Stimulated activated naive CD8-positive, alpha-beta T cell treated with anti-CD3 and anti-CD28 coated beads, Interleukin-15, amount 100 ng/mL, for 72 hours (primary cell): ENCODE measurements at regions not wholly inside any gene's neighbourhood (a gene's known extent, or its start where the extent isn't known, plus 50 kb on each side); places are given as distances from the start of the nearest gene placed in this dataset.
"Not testable (repeated sequence)": the region's sequence is repeated elsewhere in the genome, so short reads cannot be mapped to it uniquely, and the experiment has no call there.

Experiments used
- ATAC-seq: fragments of 150-1000 bp; cut with Tn5 transposase; 2 replicates; pipeline ENCODE4 v1.10.0; 2021; ENCODE audit warnings: mild to moderate bottlenecking, moderate library complexity
- DNase-seq, 2 donors: peaks; one replicate each; pipeline ENCODE4 v3.0.0; 2021 to 2022
- H3K27ac Mint-ChIP-seq, 2 donors: one replicate each; pipeline ENCODE4 v1.8.0; 2022; ENCODE audit warnings: mild to moderate bottlenecking in 2 of 2, mixed read lengths in 2 of 2, moderate library complexity in 2 of 2
- H3K27me3 Mint-ChIP-seq: one replicate; pipeline ENCODE4 v1.8.0; 2022; ENCODE audit warnings: mixed read lengths
- H3K4me1 Mint-ChIP-seq: one replicate; pipeline ENCODE4 v1.8.0; 2022; ENCODE audit warnings: mild to moderate bottlenecking, mixed read lengths
- H3K4me3 Mint-ChIP-seq, 2 donors: one replicate each; pipeline ENCODE4 v1.8.0; 2022; ENCODE audit warnings: mild to moderate bottlenecking in 2 of 2, mixed read lengths in 2 of 2, moderate library complexity in 1 of 2
- H3K9me3 Mint-ChIP-seq, 2 donors: one replicate each; pipeline ENCODE4 v1.8.0; 2022; ENCODE audit warnings: mixed read lengths in 2 of 2

DNA sequence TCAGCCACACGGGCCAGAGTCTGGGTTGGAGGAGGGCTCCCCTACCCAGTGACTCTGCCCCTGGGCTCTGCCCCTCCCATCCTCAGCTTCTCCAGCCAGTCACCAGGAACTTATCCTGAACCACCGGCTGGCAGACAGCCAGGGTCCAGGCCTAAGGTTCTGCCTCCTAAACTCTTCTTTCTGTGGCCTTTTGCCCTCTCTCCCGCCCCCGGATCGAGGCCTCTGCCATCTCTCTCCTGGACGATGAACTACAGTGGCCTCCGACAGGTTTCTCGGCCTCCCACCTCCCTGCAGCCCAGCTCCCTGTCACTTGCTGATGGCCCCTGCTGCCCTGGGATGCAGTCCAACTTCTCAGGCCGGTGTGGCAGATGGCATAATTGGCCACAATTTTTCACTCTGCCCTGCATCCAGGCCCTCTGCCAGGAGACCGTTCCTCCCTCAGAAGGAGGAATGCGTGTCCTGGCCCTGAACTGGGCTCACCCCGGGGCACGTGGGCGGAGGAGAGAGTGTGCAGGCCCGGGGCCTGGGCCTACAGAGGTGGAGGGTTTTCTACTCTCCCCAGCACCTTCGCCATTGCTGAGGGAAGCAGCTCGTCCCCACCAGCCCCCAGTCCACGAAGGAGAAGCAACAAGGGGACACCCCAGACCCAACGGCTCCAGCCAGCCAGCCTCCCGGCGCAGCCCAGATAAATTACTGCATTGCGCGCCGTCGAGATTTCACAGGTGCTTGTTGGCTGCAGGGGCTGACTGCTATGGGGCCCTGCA is 81.9 kb upstream of the LRPAP1 start:
- ATAC-seq = no peak
- Mint-ChIP-seq H3K9me3 (peaks cover 12 to 26% of the 10 kb centered on the region in 2 donors), H3K27me3 (peaks cover 18% of the 10 kb centered on the region), H3K27ac (no peak overlapping the region), H3K4me1 (no peaks in the 10 kb centered on the region), H3K4me3 (no peak overlapping the region)
- no peak for DNase-seq

DNA sequence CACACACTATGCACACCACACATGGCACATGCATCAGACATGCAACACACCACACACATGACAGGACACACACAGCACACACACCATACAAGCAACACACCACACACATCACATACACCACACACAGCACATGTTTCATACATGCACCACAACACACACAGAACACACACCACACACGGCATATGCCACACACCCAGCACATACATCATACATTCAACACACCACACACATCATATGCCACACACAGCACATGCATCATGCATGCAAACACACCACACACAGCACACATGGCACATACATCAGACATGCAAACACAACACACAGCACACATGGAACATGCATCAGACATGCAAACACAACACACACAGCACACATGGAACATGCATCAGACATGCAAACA is 80.7 kb upstream of the LRPAP1 start:
- H3K27ac Mint-ChIP-seq = no peak overlapping the region

DNA sequence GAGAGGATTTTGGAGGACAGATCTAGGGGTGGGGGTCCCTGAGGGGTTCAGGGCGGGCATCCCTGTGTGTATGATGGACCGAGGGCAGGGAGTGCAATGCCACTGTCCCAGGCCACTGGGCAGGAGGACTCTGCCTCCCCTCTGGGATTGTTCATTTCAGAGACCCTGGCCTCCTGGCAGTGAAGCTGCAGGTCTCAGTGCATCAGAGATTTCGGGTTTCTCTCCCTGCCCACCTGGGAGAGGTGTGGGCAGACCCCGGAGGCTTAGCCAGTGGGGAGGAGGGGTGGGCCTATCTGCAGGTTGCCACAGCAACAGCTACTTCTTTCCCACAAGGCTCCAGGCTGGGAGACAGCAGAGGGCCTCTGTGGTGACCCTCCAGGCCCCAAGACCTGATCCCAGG is 80.1 kb upstream of the LRPAP1 start:
- Mint-ChIP-seq H3K4me3 (no peak overlapping the region), H3K27me3 (peaks cover 8% of the 10 kb centered on the region), H3K4me1 (no peaks in the 10 kb centered on the region), H3K9me3 (peaks cover 12 to 26% of the 10 kb centered on the region in 2 donors), H3K27ac (no peak overlapping the region)
- DNase-seq (no peak), ATAC-seq (no peak)

More for the DNA sequence above, 80.7 kb upstream of the LRPAP1 start:
- DNase-seq = no peak
- no peak for ATAC-seq
- no peaks in the 10 kb centered on the region for H3K4me1 Mint-ChIP-seq
- H3K4me3 Mint-ChIP-seq = no peak overlapping the region
- H3K9me3 Mint-ChIP-seq = peaks cover 12 to 26% of the 10 kb centered on the region in 2 donors
- peaks cover 7% of the 10 kb centered on the region for H3K27me3 Mint-ChIP-seq

DNA sequence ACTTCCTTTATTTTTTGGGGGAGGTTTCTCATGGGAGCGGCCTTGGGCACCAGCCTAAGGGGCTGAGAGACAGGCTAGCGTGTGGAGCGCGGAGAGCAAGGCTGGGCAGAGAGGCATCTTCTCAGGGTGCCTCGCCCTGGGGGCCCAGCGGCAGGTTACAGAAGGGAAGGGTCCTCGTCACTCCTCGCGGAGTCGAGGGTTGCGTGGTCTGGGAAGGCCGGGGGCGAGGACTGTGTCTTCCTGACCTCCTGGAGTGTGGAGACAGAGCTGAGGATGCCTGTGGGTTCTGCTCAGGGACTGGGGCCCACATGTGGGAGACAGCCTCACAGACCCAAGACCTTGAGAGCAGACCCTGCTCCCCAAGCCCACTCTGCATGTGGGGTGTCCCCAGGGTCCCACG is 79.6 kb upstream of the LRPAP1 start:
- ATAC-seq (no peak), DNase-seq (no peak)
- H3K27ac Mint-ChIP-seq = no peak overlapping the region
- H3K27me3 Mint-ChIP-seq = peaks cover 9% of the 10 kb centered on the region
- H3K4me3 Mint-ChIP-seq = no peak overlapping the region
- no peaks in the 10 kb centered on the region for H3K4me1 Mint-ChIP-seq
- peaks cover 12 to 26% of the 10 kb centered on the region in 2 donors for H3K9me3 Mint-ChIP-seq

DNA sequence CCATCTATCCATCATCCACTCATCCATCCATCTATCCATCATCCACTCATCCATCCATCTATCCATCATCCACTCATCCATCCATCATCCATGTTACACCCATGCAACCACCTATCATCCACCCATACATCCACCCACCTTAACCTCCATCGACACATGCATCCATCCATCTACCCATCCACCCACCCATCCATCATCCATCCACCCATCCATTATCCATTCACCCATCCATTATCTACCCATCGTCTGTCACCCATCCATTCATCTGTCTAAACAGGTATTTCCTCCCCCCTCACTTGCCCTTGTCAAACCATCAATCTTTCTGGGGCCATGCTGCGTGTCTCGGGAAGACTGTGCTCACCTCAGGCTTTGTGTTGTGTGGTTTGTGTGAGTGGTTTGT is 78.6 kb upstream of the LRPAP1 start:
- not testable (repeated sequence) for ATAC-seq, H3K27me3 Mint-ChIP-seq
- H3K27ac Mint-ChIP-seq = peak overlapping the region in 1 of 2 donors; percentile 59

DNA sequence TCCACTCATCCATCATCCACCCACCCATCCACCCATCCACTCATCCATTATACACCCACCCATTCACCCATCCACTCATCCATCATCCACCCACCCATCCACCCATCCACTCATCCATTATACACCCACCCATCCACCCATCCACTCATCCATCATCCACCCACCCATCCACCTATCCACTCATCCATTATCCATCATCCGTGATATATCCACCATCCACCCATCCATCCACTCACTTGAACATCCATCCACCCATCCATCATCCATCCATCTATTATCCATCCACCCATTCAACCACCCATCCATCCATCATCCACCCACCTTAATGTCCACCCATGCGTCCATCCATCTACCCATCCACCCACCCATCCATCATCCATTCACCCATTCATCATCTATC is 77.7 kb upstream of the LRPAP1 start:
- not testable (repeated sequence) for H3K4me1 Mint-ChIP-seq, ATAC-seq, H3K27me3 Mint-ChIP-seq, H3K4me3 Mint-ChIP-seq, DNase-seq, H3K27ac Mint-ChIP-seq
- peaks cover 12 to 26% of the 10 kb centered on the region in 2 donors for H3K9me3 Mint-ChIP-seq

More for the DNA sequence above, 78.6 kb upstream of the LRPAP1 start:
- DNase-seq, H3K4me3 Mint-ChIP-seq, H3K4me1 Mint-ChIP-seq: not testable (repeated sequence)
- H3K9me3 Mint-ChIP-seq = peaks cover 12 to 26% of the 10 kb centered on the region in 2 donors

DNA sequence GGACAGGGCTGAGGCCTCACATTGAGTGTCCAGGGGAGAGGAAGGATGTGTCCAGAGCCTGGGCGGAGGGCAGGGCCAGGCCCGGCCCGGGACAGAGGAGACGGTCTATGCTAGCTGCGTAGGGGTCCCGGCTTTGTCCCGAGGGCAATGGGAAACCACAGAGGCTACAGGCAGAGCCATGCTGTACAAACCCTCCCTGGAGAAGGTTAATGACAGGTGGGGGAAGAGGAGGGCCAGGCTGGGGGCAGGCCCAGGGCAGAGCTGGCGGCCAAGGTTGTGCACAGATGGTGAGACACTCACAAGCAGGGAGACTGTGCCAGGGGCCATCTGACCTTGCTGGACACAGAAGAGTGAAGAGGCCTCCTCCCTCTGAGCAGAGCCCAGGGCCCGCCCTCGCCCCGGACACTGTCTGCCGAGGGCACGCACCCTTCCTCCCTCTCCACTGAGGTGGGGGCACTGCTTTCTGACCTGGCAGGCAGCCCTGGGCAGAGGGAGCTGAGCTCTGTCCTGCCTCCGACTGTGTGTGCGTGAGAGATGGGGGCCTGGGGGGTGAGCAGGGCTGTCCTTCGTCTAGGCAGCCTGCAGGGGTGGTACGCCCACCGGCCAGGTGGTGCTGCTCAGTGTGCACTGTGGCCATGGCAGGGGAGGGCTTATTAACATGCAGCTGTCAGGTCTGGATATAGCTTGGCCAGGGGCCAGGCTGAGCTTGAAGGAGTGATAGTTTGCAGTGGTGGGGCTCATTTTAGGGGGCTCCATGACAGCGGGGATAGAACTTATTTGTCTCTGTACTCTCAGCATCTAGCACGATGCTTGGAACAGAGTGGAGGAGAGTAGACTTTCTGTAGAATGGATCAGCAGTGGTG is 75.7 kb upstream of the LRPAP1 start:
- Mint-ChIP-seq H3K27me3 (peaks cover 9% of the 10 kb centered on the region), H3K27ac (no peak overlapping the region), H3K9me3 (peaks cover 9 to 14% of the 10 kb centered on the region in 2 donors), H3K4me3 (no peak overlapping the region), H3K4me1 (no peaks in the 10 kb centered on the region)
- DNase-seq (no peak), ATAC-seq (peak; percentile 24)

DNA sequence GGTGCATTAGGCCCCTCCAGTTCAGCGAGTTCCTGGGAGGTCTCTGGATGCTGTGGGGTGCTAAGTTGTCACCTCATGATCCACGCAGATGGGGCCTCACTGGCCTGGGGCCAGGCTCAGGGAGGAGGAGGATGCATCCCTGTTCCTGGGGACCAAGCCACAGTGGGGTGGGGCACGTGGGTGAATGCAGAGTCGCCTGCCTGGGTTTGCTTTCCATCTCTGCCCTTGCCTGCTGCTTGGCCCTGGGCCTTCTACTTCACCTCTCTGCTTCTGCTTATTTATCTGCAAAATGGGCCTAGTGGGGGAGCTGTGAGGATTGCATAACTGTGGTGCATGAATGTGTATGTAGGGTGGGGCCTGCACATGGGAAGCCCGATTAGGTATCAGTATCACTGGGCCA is 74.6 kb upstream of the LRPAP1 start:
- not testable (repeated sequence) for H3K27ac Mint-ChIP-seq, H3K27me3 Mint-ChIP-seq, H3K4me1 Mint-ChIP-seq, H3K4me3 Mint-ChIP-seq, DNase-seq
- peaks cover 7 to 19% of the 10 kb centered on the region in 2 donors for H3K9me3 Mint-ChIP-seq
- ATAC-seq = peak; percentile 61

DNA sequence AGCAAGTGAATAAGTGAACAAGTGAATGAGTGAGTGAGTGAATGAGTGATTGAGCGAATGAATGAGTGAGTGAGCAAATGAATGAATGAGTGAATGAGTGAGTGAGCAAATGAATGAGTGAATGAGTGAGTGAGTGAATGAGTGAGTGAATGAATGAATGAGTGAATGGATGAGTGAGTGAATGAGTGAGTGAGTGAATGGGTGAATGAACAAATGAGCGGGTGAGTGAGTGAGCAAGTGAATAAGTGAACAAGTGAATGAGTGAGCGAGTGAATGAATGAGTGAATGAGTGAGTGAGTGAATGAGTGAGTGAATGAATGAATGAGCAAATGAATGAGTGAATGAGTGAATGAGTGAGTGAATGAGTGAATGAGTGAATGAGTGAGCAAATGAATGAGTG is 74.0 kb upstream of the LRPAP1 start:
- DNase-seq, H3K27ac Mint-ChIP-seq, H3K4me1 Mint-ChIP-seq, ATAC-seq, H3K27me3 Mint-ChIP-seq, H3K4me3 Mint-ChIP-seq: not testable (repeated sequence)
- peaks cover 7 to 20% of the 10 kb centered on the region in 2 donors for H3K9me3 Mint-ChIP-seq

DNA sequence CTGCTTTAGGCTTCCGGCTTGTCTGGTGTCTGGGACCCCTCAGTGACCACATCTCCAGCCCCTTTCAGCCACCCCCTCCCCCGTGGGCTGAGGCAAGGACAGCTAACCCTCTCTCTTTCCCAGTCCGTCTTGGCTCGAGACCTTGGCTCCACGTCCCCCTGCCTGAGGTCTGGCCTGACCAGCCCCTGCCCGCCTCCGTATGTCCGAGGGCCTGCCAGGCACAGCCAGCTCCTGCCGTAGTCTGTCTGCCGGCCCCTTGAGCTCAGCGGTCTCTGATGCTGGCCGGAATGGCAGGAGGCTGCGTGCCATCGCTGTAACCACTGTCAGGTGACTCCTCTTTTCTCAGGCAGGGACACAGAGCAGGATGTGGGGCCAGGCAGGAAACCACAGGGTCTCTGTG is 73.3 kb upstream of the LRPAP1 start:
- H3K4me3 Mint-ChIP-seq = no peak overlapping the region
- H3K9me3 Mint-ChIP-seq = peaks cover 7 to 20% of the 10 kb centered on the region in 2 donors
- ATAC-seq = no peak
- H3K27me3 Mint-ChIP-seq = peaks cover 9% of the 10 kb centered on the region
- H3K27ac Mint-ChIP-seq = no peak overlapping the region
- DNase-seq = no peak
- no peaks in the 10 kb centered on the region for H3K4me1 Mint-ChIP-seq

DNA sequence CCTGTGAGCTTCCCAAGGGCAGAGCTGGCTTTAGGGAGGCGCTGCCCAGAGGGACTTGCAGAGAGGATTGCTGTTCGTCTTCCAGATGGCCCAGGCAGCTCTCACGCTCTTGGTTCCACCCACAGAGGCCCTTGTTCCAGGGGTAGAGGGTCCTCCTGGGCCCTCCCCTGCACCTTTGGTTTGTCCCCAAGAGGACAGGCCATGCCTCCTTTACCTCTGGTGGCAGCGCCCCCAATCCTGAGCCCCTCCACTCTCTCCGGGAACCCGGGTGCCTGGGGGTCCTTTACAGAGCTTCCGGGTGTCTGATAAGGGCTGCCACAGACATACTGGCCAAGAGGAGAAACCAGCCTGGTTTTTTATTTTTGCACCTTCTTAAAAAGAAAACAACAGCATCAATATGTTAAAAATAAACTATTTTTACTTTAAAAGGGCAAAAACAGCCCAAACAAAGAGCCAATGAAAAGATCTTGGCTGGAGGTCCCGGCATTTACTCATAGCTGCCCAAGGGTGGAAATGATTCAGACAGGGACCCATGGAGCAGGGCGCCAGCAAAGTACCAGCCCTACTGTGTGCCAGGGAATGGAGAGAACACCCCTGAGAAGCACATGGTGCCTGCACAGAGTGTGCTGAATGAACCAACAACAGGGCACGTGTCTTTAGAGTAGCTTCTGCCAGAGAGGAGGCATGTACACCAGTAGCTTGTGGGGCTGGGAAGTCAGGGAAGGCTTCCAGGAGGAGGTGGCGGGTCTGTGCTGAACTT is 70.8 kb upstream of the LRPAP1 start:
- ATAC-seq, H3K9me3 Mint-ChIP-seq, DNase-seq, H3K27me3 Mint-ChIP-seq, H3K4me1 Mint-ChIP-seq, H3K27ac Mint-ChIP-seq, H3K4me3 Mint-ChIP-seq: not testable (repeated sequence)

DNA sequence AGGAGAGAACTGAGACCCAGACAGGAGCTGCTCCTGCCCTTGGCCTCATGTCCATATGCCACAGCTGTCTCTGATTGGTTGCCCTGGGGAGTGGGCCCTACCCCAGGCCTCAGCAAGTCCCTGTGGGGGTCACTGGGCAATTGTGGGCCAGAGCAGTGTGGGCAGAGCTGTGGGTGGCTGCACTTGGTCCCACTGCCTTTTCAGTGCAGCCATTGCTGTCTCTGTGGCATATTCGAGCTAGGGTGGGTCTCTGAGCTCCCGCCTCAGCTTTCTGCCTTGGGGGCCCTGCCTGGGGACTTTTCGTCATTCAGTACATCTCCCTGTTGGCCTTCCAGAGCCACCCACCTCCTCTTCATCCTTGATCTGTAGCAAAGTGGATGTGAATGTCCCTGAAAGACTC is 69.8 kb upstream of the LRPAP1 start:
- ATAC-seq (no peak), DNase-seq (no peak)
- Mint-ChIP-seq H3K4me3 (no peak overlapping the region), H3K27me3 (no peaks in the 10 kb centered on the region), H3K4me1 (no peaks in the 10 kb centered on the region), H3K27ac (no peak overlapping the region), H3K9me3 (peaks cover 0 to 10% of the 10 kb centered on the region in 2 donors)

DNA sequence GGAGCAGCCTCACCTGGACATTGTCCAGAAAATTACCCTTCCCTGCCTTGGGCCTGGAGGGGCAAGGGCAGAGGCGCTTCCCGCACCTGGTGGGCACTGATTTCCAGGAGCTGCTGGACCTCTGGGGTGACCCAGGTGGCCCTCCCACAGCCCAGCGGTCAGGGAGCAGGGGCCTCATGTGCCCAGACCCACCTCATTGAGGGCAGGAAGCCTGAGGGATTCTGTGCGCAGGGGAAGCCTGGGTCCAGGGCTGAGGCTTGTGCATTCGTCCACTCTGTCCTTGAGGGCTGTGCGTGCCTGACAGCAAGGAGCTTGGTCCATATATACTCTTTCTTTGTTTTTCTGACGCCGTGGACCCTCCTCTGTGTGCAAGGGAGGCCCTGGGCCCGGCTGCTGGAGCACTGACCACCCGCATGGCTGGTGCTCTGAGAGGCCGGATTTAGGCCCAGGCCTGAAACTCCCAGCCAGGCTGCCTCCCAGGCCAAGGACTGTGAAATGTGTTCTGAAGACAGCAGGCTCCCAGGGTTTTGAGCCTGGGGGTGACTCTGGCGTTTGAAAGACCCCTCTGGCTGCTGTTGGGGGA is 69.0 kb upstream of the LRPAP1 start:
- H3K4me3 Mint-ChIP-seq, DNase-seq, H3K9me3 Mint-ChIP-seq, H3K27ac Mint-ChIP-seq, ATAC-seq, H3K4me1 Mint-ChIP-seq, H3K27me3 Mint-ChIP-seq: not testable (repeated sequence)

DNA sequence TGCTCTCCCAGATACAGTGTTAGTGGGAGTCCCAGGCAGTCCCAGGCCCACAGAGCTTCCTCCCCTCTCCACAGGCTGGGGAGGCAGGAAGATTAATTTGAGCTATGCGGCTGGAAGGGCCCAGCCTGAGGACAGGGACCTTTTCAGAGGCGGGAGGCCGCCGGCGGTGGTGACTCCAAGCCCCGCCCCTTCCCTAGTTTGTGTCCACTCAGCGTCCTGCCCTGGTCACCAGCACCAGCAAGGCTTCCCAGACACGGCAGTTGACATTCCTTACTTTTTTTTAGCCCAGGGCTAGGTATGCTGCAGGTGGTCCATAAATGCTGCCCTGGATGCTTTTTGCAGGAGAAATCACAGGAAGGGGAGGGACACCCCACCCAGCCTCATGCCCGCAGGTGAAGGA is 67.7 kb upstream of the LRPAP1 start:
- Mint-ChIP-seq H3K27ac (no peak overlapping the region), H3K4me1 (no peaks in the 10 kb centered on the region), H3K9me3 (peaks cover 0 to 10% of the 10 kb centered on the region in 2 donors), H3K4me3 (no peak overlapping the region), H3K27me3 (peaks cover 8% of the 10 kb centered on the region)
- DNase-seq = no peak
- no peak for ATAC-seq

DNA sequence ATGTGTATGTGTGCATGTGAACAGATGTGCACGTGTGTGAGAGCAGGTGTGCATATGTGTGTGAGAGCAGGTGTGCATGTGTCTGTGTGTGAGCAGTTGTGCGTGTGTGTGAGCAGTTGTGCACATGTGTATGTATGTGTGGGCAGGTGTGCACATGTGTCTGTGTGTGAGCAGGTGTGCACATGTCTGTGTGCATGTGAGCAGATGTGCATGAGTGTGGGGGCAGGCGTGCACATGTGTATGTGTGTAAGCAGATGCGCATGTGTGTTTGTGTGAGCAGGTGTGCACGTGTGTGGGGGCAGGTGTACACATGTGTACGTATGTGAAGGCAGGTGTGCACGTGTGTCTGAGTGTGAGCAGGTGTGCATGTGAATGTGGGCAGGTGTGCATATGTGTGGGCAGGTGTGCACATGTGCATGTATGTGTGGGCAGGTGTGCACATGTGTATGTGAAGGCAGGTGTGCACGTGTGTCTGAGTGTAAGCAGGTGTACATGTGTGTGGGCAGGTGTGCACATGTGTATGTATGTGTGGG is 66.5 kb upstream of the LRPAP1 start:
- H3K9me3 Mint-ChIP-seq = peaks cover 0 to 10% of the 10 kb centered on the region in 2 donors
- DNase-seq (no peak), ATAC-seq (no peak)
- H3K27ac Mint-ChIP-seq = no peak overlapping the region
- H3K4me3 Mint-ChIP-seq = no peak overlapping the region
- H3K27me3 Mint-ChIP-seq = peaks cover 20% of the 10 kb centered on the region
- no peaks in the 10 kb centered on the region for H3K4me1 Mint-ChIP-seq
